ENCODE measurements at regions not wholly inside any gene's neighbourhood (a gene's known extent, or its start where the extent isn't known, plus 50 kb on each side); places are given as distances from the start of the nearest gene placed in this dataset.

GRCh38 chr2:134189009-134189720 lies 64.7 kb upstream of the MGAT5 start:
- DNase-seq, result peak in 1 of 2 experiments; percentile 4

- no peak for DNase-seq
These were observed 63.6 kb upstream of the MGAT5 start for GRCh38 chr2:134190062-134190806.

DNA sequence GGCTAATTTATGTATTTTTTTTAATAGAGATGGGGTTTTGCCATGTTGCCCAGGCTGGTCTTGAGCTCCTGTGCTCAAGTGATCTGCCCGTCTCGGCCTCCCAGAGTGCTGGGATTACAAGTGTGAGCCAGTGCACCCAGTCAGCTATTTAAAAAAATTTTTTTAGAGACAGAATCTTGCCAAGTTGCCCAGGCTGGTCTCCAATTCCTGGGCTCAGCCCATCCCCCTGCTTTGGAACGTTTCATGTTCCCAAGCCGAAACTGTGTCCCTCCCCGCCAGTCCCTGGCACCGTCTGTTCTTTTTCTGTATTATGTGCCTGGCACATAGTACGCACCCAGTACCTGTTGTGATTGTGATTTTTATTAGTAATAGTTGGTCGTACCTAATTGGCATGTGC lies 63.1 kb upstream of the MGAT5 start:
- DNase-seq, result no peak

DNA sequence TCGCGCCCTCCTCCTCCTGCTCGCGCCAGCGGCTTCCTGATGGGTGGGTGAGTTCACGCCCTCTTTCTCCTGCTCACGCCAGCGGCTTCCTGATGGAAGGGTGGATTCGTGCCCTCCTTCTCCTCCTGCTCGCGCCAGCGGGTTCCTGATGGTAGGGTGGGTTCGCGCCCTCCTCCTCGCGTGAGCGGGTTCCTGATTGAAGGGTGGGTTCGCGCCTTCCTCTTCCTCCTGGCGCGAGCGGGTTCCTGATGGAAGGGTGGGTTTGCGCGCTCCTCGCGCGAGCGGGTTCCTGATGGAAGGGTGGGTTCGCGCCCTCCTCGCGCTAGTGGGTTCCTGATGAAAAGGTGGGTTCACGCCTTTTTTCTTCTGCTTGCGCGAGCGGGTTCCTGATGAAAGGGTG lies 62.0 kb upstream of the MGAT5 start:
- no peak for DNase-seq

DNA sequence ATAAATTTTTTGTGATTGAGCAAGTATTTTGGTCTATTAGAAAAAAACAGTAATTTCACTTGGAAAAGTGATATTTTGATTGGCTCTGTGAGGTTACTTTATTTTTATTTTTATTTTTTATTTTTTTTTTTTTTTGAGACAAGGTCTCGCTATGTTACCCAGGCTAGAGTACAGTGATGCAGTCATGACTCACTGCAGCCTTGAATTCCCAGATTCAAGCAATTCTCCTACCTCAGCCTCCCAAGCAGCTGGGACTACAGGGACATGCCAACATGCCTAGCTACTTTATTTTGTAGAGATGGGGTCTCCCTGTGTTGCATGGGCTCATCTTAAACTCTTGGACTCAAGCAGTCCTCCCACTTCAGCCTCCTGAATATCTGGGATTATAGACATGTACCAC lies 60.9 kb upstream of the MGAT5 start:
- no peak for DNase-seq

- no peak for DNase-seq
These were observed 59.4 kb upstream of the MGAT5 start for GRCh38 chr2:134194519-134194918.

DNA sequence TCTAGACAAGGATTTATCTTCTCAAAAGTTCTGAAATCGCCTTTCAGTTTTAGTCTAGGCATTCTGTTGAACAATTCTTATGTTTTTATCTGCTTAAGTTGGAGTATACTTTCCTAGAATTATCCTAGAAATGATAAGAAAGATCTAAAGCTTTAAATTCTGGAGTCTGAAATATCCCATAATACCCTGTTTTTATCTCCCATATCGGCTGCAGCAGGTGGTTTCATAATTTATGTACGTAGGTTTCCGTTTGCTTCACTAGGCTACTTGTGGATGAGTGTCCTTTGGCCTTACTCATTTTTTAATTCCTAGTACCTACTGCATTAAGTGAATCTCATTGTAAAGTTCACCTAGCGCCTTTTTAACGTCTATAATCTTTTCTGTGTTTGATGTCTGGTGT lies 58.5 kb upstream of the MGAT5 start:
- no peak for DNase-seq

DNA sequence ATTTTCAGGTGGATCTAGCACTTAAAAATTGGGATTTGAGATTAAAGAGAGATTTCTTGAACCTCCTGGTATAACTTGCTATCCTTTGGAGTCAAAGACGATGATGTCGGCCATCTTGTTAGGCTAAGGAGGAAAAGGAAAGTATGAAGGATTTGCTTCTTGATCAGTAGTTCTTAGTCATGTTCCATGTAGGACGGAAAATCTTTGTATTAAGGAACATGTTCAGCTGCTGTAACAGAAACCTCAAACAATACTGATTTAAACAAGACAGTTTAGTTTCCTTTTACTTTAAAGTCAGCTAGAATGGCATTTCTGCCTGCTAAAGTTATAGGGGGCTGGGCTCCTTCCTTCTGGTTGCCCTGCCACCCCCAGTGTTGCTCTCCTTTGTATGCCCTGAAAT lies 56.4 kb upstream of the MGAT5 start:
- DNase-seq, result no peak

GRCh38 chr2:134198006-134198634 lies 55.8 kb upstream of the MGAT5 start:
- DNase-seq, result no peak

GRCh38 chr2:134199123-134199522 lies 54.7 kb upstream of the MGAT5 start:
- no peak for DNase-seq

DNA sequence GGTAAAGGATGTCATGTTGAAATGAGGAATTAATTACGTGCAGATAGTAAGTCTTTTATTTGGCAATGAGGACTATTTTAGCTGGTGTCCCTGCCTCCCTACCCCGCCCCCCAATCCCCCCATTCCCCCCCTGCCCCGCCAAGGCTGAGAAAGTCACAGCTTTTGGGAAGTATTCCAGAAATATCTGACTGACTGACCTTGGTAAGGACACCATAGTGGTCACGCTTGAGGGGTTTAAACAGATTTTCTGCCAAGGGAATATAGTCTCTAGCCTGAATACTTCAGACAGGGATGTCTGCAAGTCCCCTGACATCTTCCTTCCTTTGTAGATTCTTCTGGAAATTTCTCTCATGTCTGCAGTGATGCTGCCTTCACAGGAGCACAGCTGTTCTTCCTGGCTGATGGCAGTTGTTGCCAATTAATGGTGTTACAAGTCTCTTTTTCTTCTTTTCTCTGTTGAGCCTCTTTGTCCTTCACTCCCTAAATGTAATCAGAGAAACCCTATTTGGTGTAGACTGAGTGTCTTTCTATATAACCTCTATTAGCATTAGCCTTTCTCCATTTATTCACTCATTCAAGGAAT lies 53.7 kb upstream of the MGAT5 start:
- DNase-seq, result no peak

DNA sequence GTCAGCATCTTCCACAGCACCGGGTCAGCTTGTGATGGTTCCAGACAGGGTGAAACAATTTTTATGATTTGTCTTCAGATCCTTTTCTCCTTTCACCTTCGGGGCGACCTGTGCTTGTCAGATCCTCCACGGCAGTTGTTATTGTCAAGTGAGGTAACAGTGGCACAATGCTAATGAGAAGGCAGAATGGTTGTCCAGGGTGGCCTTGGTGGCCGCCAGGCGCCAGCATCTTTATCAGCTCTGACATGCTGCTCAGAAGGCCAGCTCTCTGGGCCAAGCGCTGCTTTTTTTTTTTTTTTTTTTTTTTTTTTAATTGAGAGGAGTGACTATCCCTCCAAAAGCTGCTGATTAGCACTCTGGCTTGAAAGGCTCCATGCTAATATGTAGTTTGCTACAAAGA lies 52.3 kb upstream of the MGAT5 start:
- DNase-seq, result no peak

GRCh38 chr2:134202371-134202770 lies 51.5 kb upstream of the MGAT5 start:
- no peak for DNase-seq

GRCh38 chr2:134203175-134203574 lies 50.7 kb upstream of the MGAT5 start:
- no peak for DNase-seq
